ENCODE measurements at regions not wholly inside any gene's neighbourhood (a gene's known extent, or its start where the extent isn't known, plus 50 kb on each side); places are given as distances from the start of the nearest gene placed in this dataset.

DNA sequence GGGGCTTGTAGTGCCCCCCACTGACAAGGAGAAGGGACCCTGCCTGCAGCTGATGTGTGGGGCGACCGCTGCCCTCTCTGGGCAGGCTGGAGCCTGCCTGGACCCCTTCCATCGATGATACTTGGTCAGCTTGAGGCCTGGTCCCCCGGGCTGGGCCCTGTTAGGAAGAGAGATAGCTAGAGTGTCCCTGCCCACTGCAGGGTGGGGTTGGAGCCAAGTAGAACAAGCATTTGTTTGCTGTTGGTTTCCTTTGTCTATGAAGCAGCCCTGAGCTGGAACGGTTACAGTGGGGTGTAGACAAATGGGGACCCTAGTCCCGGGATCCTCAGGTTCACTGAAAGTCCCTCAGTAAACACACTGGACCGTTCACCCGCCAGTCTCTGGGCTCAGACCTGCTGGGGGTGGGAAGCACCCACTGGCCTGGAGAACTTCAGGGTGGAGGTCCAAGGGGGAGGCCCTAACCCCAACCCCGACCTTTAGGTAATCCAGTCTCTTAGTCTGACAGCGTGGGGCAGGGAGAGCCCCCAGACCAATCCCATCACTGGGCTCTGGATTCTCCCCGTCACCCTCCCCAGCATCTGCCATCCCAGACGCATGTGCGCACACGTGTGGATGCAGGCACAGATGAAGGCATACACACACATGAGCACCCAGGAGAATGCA, 204.8 kb upstream of the ZNF536 start:
- FAIRE-seq (no peak), DNase-seq (ENCODE audit: insufficient read length, low spot score) (no peak)
- TF ChIP-seq, protein P1, sequence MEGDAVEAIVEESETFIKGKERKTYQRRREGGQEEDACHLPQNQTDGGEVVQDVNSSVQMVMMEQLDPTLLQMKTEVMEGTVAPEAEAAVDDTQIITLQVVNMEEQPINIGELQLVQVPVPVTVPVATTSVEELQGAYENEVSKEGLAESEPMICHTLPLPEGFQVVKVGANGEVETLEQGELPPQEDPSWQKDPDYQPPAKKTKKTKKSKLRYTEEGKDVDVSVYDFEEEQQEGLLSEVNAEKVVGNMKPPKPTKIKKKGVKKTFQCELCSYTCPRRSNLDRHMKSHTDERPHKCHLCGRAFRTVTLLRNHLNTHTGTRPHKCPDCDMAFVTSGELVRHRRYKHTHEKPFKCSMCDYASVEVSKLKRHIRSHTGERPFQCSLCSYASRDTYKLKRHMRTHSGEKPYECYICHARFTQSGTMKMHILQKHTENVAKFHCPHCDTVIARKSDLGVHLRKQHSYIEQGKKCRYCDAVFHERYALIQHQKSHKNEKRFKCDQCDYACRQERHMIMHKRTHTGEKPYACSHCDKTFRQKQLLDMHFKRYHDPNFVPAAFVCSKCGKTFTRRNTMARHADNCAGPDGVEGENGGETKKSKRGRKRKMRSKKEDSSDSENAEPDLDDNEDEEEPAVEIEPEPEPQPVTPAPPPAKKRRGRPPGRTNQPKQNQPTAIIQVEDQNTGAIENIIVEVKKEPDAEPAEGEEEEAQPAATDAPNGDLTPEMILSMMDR (IDR thresholded peaks at IDR 0.05; ENCODE audit: insufficient read depth, missing control alignments) = no peak

GRCh38 chr19:30167976-30168635, 204.1 kb upstream of the ZNF536 start:
- TF ChIP-seq, protein P1 (IDR thresholded peaks at IDR 0.05; ENCODE audit: insufficient read depth, missing control alignments) = no peak
- DNase-seq (ENCODE audit: insufficient read length, low spot score) (no peak), FAIRE-seq (no peak)

GRCh38 chr19:30168760-30169159, 203.4 kb upstream of the ZNF536 start:
- no peak for DNase-seq (ENCODE audit: insufficient read length, low spot score)
- TF ChIP-seq, protein P1 (IDR thresholded peaks at IDR 0.05; ENCODE audit: insufficient read depth, missing control alignments) = no peak
- no peak for FAIRE-seq

- TF ChIP-seq, protein P1 (IDR thresholded peaks at IDR 0.05; ENCODE audit: insufficient read depth, missing control alignments) = no peak
- FAIRE-seq (no peak), DNase-seq (ENCODE audit: insufficient read length, low spot score) (no peak)
These were observed 202.8 kb upstream of the ZNF536 start for GRCh38 chr19:30169196-30169900.

DNA sequence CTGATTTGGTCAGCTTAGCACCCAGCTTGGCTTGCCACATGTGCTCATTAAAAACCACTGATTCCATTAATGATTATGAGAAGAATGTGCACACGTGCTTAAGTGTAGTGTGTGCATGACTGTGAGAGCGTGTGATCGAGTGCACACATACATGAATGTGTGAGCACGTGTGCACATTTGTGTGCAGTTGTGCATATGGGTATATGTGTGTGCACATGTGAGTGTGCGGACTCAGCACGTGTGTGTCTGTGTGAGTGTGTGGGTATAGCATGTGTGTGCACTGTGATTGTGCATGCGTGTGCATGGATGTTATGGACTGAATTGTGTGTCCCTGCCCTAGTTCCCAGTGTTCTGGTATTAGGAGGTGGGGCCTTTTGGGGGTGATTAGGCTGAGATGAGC, 202.1 kb upstream of the ZNF536 start:
- TF ChIP-seq, protein P1 (IDR thresholded peaks at IDR 0.05; ENCODE audit: insufficient read depth, missing control alignments) = no peak
- DNase-seq (ENCODE audit: insufficient read length, low spot score) (no peak), FAIRE-seq (no peak)

GRCh38 chr19:30170495-30171137, 201.6 kb upstream of the ZNF536 start:
- peak; percentile 73 for FAIRE-seq
- no peak for DNase-seq (ENCODE audit: insufficient read length, low spot score)
- TF ChIP-seq, protein P1 (IDR thresholded peaks at IDR 0.05; ENCODE audit: insufficient read depth, missing control alignments) = no peak
